Progenitor cell of endocrine pancreas (in vitro differentiated cells): ENCODE measurements at regions not wholly inside any gene's neighbourhood (a gene's known extent, or its start where the extent isn't known, plus 50 kb on each side); places are given as distances from the start of the nearest gene placed in this dataset.

Experiments
- DNase-seq: peaks from one replicate; pipeline ENCODE4 v3.0.0; 2021; ENCODE audit warnings: low spot score; ENCODE audit not compliant: unreplicated experiment
- H3K27ac Mint-ChIP-seq: 2 replicates; pipeline ENCODE4 v1.8.0; 2021; ENCODE audit warnings: mild to moderate bottlenecking, moderate library complexity, mixed read lengths
- H3K27me3 Mint-ChIP-seq: 2 replicates; pipeline ENCODE4 v1.8.0; 2021; ENCODE audit warnings: mixed read lengths
- H3K36me3 Mint-ChIP-seq: 2 replicates; pipeline ENCODE4 v1.8.0; 2022; ENCODE audit warnings: mixed read lengths; ENCODE audit not compliant: insufficient read depth
- H3K4me1 Mint-ChIP-seq: 2 replicates; pipeline ENCODE4 v1.8.0; 2021; ENCODE audit warnings: low read depth, mixed read lengths
- H3K4me3 Mint-ChIP-seq: 2 replicates; pipeline ENCODE4 v1.8.0; 2021; ENCODE audit warnings: low read depth, mild to moderate bottlenecking, moderate library complexity, mixed read lengths
- H3K9me3 Mint-ChIP-seq: 2 replicates; pipeline ENCODE4 v1.8.0; 2021; ENCODE audit warnings: low read depth, mixed read lengths
- CTCF ChIP-seq: fragments of 200-600 bp; sonication (generic); IDR thresholded peaks from one replicate; pipeline ENCODE4 v1.5.0; 2021; ENCODE audit warnings: antibody characterized with exemption, mild to moderate bottlenecking; ENCODE audit not compliant: unreplicated experiment

DNA sequence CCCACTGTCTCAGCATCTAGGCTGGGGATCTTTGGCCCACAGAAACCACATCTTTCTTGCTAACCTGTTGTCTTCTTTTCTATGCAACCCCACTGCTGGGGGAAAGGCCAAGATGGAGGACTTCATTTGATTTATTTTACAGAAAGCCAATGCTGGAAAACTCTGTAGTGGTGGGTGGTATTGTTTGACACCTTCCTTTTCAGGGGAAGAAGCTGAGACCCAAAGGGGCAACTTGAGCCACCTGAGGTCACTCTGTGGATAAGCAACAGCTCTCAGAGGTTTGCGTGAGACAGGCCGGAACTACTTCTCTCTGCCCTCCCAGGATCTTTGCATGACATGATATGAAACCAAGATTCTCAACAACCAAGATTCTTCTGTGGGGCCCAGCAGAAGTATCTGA lies 645.2 kb downstream of the VRK1 start:
- Mint-ChIP-seq H3K27ac (no peak overlapping the region), H3K4me3 (no peak overlapping the region), H3K27me3 (no peaks in the 10 kb centered on the region), H3K4me1 (no peaks in the 10 kb centered on the region), H3K36me3 (no peaks in the 10 kb centered on the region), H3K9me3 (no peaks in the 10 kb centered on the region)
- TF ChIP-seq CTCF, result no peak
- DNase-seq, result no peak

DNA sequence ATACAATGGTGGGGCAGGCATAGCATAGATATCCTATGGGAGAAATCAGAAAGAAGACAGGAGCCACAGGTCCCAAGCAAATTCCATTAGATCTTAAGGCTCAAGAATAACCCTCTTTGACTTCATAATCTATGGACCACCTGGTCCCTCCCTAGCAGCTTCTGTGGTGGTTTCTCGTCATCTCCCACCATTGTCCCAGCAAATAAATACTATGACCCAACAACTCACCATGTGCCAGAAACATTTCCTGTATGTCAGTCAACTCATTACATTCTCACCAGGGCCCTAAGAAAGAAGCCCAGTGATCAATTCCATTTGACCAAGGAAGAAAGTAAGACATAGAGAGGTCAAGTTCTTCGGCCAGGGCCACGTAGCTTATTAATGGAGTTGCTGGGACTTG lies 646.2 kb downstream of the VRK1 start:
- no peaks in the 10 kb centered on the region for H3K27me3 Mint-ChIP-seq
- H3K27ac Mint-ChIP-seq, result no peak overlapping the region
- H3K9me3 Mint-ChIP-seq, result no peaks in the 10 kb centered on the region
- no peaks in the 10 kb centered on the region for H3K36me3 Mint-ChIP-seq
- no peaks in the 10 kb centered on the region for H3K4me1 Mint-ChIP-seq
- no peak for TF ChIP-seq CTCF
- DNase-seq, result no peak
- H3K4me3 Mint-ChIP-seq, result no peak overlapping the region

GRCh38 chr14:97444248-97444647 lies 647.1 kb downstream of the VRK1 start:
- H3K4me3 Mint-ChIP-seq, result no peak overlapping the region
- no peak for DNase-seq
- no peaks in the 10 kb centered on the region for H3K36me3 Mint-ChIP-seq
- no peaks in the 10 kb centered on the region for H3K4me1 Mint-ChIP-seq
- no peaks in the 10 kb centered on the region for H3K9me3 Mint-ChIP-seq
- no peak for TF ChIP-seq CTCF
- no peak overlapping the region for H3K27ac Mint-ChIP-seq
- no peaks in the 10 kb centered on the region for H3K27me3 Mint-ChIP-seq

DNA sequence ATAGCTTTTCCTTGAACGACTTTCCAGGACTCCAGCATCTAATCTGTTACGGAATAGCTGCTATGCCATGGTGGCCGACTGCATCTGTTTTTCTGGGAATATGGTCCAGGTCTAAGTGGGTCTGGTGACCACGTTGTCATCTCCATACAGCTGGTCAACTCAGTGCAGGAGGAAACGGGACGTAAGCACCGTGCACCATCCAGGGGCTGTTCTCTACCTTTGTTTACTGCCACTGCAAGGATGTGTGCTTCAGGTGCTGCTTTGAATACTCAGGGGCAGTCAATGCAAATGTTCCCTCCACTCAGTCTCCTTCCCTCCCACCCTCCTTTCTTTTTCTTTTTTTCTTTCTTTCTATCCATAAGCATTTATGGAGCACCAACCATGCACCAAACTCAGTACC lies 648.2 kb downstream of the VRK1 start:
- Mint-ChIP-seq H3K4me3 (no peak overlapping the region), H3K27ac (no peak overlapping the region), H3K36me3 (no peaks in the 10 kb centered on the region), H3K4me1 (no peaks in the 10 kb centered on the region), H3K9me3 (no peaks in the 10 kb centered on the region), H3K27me3 (no peaks in the 10 kb centered on the region)
- no peak for TF ChIP-seq CTCF
- no peak for DNase-seq

- no peak for TF ChIP-seq CTCF
- Mint-ChIP-seq H3K36me3 (no peaks in the 10 kb centered on the region), H3K4me1 (no peaks in the 10 kb centered on the region), H3K27ac (no peak overlapping the region), H3K9me3 (no peaks in the 10 kb centered on the region), H3K27me3 (no peaks in the 10 kb centered on the region), H3K4me3 (no peak overlapping the region)
- DNase-seq, result no peak
Measured at GRCh38 chr14:97446087-97446486, 648.9 kb downstream of the VRK1 start.

DNA sequence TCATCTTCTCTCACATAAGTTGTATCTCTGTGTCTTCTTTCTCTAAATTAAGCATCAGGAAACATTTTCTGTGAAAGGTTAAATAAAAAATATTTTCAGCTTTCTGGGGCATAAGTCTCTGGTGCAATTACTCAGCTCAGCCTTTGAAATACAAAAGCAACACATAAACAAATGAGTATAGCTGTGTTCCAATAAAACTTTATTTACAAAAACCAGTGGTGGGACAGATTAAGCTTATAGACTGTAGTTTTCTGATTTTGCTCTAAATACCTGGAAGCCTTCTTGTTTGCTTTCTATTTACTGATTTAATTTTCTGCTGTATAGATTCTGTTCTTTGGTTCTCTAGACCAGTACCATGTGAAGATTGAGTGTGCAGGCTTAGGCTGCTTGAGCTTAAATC lies 655.1 kb downstream of the VRK1 start:
- TF ChIP-seq CTCF, result no peak
- Mint-ChIP-seq H3K4me3 (no peak overlapping the region), H3K9me3 (no peaks in the 10 kb centered on the region), H3K27ac (no peak overlapping the region), H3K4me1 (peaks cover 10% of the 10 kb centered on the region), H3K27me3 (peaks cover 21% of the 10 kb centered on the region), H3K36me3 (no peaks in the 10 kb centered on the region)
- DNase-seq, result no peak
